ENCODE measurements at regions not wholly inside any gene's neighbourhood (a gene's known extent, or its start where the extent isn't known, plus 50 kb on each side); places are given as distances from the start of the nearest gene placed in this dataset.

DNA sequence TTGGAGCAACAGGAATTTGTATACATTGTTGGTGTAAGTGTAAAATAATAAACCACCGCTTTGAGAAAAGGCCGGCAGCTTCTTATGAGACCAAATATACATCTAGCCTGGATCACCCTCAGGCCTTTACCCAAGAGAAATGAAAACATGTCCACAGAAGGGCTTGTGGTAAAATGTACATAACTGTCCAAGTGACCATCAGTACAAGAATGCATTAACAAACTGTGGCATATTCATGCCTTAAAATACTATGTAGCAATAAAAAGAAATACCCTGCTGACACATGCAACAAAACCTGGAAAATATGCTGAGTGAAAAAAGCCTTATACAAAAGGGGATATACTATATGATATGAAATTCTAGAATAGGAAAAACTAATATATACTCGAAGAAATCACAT lies 311.9 kb upstream of the TRPC7 start:
- TF ChIP-seq, protein P1, sequence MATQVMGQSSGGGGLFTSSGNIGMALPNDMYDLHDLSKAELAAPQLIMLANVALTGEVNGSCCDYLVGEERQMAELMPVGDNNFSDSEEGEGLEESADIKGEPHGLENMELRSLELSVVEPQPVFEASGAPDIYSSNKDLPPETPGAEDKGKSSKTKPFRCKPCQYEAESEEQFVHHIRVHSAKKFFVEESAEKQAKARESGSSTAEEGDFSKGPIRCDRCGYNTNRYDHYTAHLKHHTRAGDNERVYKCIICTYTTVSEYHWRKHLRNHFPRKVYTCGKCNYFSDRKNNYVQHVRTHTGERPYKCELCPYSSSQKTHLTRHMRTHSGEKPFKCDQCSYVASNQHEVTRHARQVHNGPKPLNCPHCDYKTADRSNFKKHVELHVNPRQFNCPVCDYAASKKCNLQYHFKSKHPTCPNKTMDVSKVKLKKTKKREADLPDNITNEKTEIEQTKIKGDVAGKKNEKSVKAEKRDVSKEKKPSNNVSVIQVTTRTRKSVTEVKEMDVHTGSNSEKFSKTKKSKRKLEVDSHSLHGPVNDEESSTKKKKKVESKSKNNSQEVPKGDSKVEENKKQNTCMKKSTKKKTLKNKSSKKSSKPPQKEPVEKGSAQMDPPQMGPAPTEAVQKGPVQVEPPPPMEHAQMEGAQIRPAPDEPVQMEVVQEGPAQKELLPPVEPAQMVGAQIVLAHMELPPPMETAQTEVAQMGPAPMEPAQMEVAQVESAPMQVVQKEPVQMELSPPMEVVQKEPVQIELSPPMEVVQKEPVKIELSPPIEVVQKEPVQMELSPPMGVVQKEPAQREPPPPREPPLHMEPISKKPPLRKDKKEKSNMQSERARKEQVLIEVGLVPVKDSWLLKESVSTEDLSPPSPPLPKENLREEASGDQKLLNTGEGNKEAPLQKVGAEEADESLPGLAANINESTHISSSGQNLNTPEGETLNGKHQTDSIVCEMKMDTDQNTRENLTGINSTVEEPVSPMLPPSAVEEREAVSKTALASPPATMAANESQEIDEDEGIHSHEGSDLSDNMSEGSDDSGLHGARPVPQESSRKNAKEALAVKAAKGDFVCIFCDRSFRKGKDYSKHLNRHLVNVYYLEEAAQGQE (IDR thresholded peaks at IDR 0.05; ENCODE audit: insufficient read depth in 1 of 2, low read depth in 2 of 2, low read length in 2 of 2) = no peak
- no peak for TF ChIP-seq TAF1 (IDR thresholded peaks at IDR 0.05; ENCODE audit: borderline replicate concordance, insufficient read depth, low read length)
- TF ChIP-seq SIN3A (IDR thresholded peaks at IDR 0.05; ENCODE audit: borderline replicate concordance, insufficient read depth, low read length) = no peak
- TF ChIP-seq FOXP2 (optimal IDR thresholded peaks at IDR 0.05; ENCODE audit: borderline replicate concordance, extremely low read depth, extremely low read length, insufficient read depth) = no peak
- no peak for TF ChIP-seq POLR2AphosphoS5 (IDR thresholded peaks at IDR 0.05; ENCODE audit: low read depth, low read length)

- TF ChIP-seq, protein P1 (IDR thresholded peaks at IDR 0.05; ENCODE audit: insufficient read depth in 1 of 2, low read depth in 2 of 2, low read length in 2 of 2) = no peak
Measured at GRCh38 chr5:136676685-136677084, 311.3 kb upstream of the TRPC7 start.

DNA sequence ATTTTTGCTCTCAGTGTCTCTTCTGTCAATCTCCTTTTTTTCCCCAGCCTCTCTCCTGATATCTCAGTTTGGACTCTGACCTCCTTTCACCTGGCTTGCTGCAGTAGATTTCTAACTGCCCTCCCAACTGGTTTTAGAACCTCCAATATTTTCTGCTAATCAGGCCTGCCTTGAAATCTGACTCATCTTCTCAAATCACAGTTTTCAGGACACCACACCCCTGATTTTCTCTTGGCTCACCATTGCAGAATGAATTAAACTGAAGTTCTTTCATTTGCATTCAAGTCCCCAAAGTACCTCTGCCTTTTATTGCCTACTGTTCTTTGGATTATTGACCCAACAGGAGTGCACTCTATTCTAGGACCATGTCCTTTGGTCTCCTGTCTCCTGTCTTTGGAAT lies 310.4 kb upstream of the TRPC7 start:
- TF ChIP-seq SIN3A (IDR thresholded peaks at IDR 0.05; ENCODE audit: borderline replicate concordance, insufficient read depth, low read length) = no peak
- no peak for TF ChIP-seq POLR2AphosphoS5 (IDR thresholded peaks at IDR 0.05; ENCODE audit: low read depth, low read length)
- TF ChIP-seq FOXP2 (optimal IDR thresholded peaks at IDR 0.05; ENCODE audit: borderline replicate concordance, extremely low read depth, extremely low read length, insufficient read depth) = no peak
- TF ChIP-seq, protein P1 (IDR thresholded peaks at IDR 0.05; ENCODE audit: insufficient read depth in 1 of 2, low read depth in 2 of 2, low read length in 2 of 2) = no peak
- no peak for TF ChIP-seq TAF1 (IDR thresholded peaks at IDR 0.05; ENCODE audit: borderline replicate concordance, insufficient read depth, low read length)

- TF ChIP-seq POLR2AphosphoS5 (IDR thresholded peaks at IDR 0.05; ENCODE audit: low read depth, low read length) (no peak), FOXP2 (optimal IDR thresholded peaks at IDR 0.05; ENCODE audit: borderline replicate concordance, extremely low read depth, extremely low read length, insufficient read depth) (no peak), TAF1 (IDR thresholded peaks at IDR 0.05; ENCODE audit: borderline replicate concordance, insufficient read depth, low read length) (no peak), SIN3A (IDR thresholded peaks at IDR 0.05; ENCODE audit: borderline replicate concordance, insufficient read depth, low read length) (no peak)
- TF ChIP-seq, protein P1 (IDR thresholded peaks at IDR 0.05; ENCODE audit: insufficient read depth in 1 of 2, low read depth in 2 of 2, low read length in 2 of 2) = no peak
Measured at GRCh38 chr5:136674178-136674577, 308.8 kb upstream of the TRPC7 start.

DNA sequence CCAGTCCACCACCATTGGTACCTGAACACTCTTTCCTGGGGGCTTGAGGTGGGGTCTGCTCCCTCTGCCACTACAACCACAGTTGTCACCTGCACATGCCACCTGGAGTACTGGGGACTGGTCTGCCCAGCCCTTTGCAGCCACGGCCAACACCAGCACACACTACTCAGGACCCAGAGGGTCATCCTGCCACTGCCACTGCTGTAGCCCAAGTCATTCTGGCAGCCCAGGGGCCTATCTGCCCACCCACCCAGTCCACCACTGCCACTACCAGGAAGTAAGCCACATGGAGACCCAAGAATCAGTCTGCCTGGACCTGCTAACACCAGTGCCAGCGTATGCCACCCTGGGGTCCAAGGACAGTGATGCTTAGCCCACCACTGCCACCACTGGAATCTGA lies 302.4 kb upstream of the TRPC7 start:
- TF ChIP-seq TAF1 (IDR thresholded peaks at IDR 0.05; ENCODE audit: borderline replicate concordance, insufficient read depth, low read length) (no peak), FOXP2 (optimal IDR thresholded peaks at IDR 0.05; ENCODE audit: borderline replicate concordance, extremely low read depth, extremely low read length, insufficient read depth) (no peak), SIN3A (IDR thresholded peaks at IDR 0.05; ENCODE audit: borderline replicate concordance, insufficient read depth, low read length) (no peak), POLR2AphosphoS5 (IDR thresholded peaks at IDR 0.05; ENCODE audit: low read depth, low read length) (no peak)
- TF ChIP-seq, protein P1 (IDR thresholded peaks at IDR 0.05; ENCODE audit: insufficient read depth in 1 of 2, low read depth in 2 of 2, low read length in 2 of 2) = no peak
